ENCODE measurements at regions not wholly inside any gene's neighbourhood (a gene's known extent, or its start where the extent isn't known, plus 50 kb on each side); places are given as distances from the start of the nearest gene placed in this dataset.

- TF ChIP-seq, protein P1, sequence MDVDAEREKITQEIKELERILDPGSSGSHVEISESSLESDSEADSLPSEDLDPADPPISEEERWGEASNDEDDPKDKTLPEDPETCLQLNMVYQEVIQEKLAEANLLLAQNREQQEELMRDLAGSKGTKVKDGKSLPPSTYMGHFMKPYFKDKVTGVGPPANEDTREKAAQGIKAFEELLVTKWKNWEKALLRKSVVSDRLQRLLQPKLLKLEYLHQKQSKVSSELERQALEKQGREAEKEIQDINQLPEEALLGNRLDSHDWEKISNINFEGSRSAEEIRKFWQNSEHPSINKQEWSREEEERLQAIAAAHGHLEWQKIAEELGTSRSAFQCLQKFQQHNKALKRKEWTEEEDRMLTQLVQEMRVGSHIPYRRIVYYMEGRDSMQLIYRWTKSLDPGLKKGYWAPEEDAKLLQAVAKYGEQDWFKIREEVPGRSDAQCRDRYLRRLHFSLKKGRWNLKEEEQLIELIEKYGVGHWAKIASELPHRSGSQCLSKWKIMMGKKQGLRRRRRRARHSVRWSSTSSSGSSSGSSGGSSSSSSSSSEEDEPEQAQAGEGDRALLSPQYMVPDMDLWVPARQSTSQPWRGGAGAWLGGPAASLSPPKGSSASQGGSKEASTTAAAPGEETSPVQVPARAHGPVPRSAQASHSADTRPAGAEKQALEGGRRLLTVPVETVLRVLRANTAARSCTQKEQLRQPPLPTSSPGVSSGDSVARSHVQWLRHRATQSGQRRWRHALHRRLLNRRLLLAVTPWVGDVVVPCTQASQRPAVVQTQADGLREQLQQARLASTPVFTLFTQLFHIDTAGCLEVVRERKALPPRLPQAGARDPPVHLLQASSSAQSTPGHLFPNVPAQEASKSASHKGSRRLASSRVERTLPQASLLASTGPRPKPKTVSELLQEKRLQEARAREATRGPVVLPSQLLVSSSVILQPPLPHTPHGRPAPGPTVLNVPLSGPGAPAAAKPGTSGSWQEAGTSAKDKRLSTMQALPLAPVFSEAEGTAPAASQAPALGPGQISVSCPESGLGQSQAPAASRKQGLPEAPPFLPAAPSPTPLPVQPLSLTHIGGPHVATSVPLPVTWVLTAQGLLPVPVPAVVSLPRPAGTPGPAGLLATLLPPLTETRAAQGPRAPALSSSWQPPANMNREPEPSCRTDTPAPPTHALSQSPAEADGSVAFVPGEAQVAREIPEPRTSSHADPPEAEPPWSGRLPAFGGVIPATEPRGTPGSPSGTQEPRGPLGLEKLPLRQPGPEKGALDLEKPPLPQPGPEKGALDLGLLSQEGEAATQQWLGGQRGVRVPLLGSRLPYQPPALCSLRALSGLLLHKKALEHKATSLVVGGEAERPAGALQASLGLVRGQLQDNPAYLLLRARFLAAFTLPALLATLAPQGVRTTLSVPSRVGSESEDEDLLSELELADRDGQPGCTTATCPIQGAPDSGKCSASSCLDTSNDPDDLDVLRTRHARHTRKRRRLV (CRISPR knock-in tag; IDR thresholded peaks at IDR 0.05) = no peak
- TF ChIP-seq, protein P2, sequence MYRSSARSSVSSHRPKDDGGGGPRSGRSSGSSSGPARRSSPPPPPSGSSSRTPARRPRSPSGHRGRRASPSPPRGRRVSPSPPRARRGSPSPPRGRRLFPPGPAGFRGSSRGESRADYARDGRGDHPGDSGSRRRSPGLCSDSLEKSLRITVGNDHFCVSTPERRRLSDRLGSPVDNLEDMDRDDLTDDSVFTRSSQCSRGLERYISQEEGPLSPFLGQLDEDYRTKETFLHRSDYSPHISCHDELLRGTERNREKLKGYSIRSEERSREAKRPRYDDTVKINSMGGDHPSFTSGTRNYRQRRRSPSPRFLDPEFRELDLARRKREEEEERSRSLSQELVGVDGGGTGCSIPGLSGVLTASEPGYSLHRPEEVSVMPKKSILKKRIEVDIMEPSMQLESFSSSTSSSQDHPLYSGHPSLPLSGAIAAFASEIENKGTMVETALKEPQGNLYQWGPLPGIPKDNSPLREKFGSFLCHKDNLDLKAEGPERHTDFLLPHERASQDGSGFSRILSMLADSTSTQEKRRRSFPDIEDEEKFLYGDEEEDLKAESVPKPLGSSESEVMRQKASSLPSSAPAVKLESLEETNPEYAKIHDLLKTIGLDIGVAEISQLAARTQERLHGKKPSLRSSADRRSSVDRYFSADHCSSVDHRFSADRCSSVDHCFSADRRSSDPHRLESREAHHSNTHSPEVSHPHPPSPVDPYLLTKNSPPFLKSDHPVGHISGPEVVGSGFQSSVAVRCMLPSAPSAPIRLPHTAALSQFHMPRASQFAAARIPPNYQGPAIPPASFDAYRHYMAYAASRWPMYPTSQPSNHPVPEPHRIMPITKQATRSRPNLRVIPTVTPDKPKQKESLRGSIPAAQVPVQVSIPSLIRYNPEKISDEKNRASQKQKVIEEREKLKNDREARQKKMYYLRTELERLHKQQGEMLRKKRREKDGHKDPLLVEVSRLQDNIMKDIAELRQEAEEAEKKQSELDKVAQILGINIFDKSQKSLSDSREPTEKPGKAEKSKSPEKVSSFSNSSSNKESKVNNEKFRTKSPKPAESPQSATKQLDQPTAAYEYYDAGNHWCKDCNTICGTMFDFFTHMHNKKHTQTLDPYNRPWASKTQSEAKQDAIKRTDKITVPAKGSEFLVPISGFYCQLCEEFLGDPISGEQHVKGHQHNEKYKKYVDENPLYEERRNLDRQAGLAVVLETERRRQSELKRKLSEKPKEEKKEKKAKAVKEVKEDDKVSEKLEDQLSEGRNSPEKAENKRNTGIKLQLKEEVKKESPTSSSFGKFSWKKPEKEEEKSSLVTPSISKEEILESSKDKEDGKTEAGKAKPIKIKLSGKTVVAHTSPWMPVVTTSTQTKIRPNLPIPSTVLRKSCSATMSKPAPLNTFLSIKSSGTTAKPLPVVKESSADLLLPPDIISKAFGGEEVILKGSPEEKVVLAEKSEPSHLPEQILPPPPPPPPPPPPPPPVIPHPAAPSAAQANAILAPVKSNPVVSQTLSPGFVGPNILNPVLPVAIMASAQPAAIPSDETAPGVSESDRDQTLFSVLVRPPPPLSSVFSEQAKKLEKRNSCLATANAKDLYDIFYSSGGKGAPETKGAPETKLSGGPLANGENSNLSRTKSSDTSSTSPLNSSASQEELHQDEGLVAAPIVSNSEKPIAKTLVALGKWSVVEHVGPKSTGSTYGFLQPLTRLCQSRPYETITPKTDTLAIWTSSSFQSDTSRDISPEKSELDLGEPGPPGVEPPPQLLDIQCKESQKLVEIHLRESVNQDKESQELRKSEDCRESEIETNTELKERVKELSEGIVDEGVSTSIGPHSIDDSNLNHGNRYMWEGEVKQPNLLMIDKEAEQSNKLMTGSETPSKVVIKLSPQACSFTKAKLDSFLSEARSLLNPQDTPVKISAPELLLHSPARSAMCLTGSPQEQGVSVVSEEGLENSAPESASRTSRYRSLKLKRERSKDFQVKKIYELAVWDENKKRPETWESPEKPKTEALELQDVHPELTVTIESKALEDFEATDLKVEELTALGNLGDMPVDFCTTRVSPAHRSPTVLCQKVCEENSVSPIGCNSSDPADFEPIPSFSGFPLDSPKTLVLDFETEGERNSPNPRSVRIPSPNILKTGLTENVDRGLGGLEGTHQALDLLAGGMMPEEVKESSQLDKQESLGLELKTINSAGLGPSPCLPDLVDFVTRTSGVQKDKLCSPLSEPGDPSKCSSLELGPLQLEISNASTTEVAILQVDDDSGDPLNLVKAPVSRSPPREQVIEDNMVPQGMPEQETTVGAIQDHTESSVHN (CRISPR knock-in tag; IDR thresholded peaks at IDR 0.05) = no peak
- TF ChIP-seq ZFY (CRISPR knock-in tag; IDR thresholded peaks at IDR 0.05) = no peak
- TF ChIP-seq PRDM10 (CRISPR knock-in tag; IDR thresholded peaks at IDR 0.05; ENCODE audit: low read depth) = no peak
These were observed 76.1 kb upstream of the CDH5 start (continued) for GRCh38 chr16:66290431-66290830.
